Endothelial cell of umbilical vein (primary cell): ENCODE measurements at regions not wholly inside any gene's neighbourhood (a gene's known extent, or its start where the extent isn't known, plus 50 kb on each side); places are given as distances from the start of the nearest gene placed in this dataset.

Experiments used
- BruUV-seq: library from RNA; stranded (reverse); fragments of 400-500 nt; replicated peaks from 2 replicates; lab custom pipeline; 2021; lab: Mats Ljungman, UMichigan
- CTCF ChIA-PET: fragments of 300-600, 350-600 bp; sonication (Branson Sonifier 250); formaldehyde crosslinking; loops from one replicate; lab custom pipeline; 2021; ENCODE audit warnings: antibody characterized with exemption, inconsistent platforms; lab: Charles Lee
- POLR2A ChIA-PET: fragments of 300-600, 350-600 bp; sonication (Branson Sonifier 250); formaldehyde crosslinking; loops from one replicate; lab custom pipeline; 2021; ENCODE audit warnings: antibody characterized with exemption, inconsistent platforms; lab: Charles Lee
- DNase-seq: peaks from one replicate; pipeline ENCODE4 v3.0.0-alpha.2; 2011; ENCODE audit warnings: low read depth, low spot score
- FAIRE-seq: peaks from 2 replicates; lab custom pipeline; 2011; peaks lifted over from hg19 to GRCh38; lab: Jason Lieb, UNC
- H2AFZ ChIP-seq: 2 replicates; pipeline ENCODE4 v1.6.0; 2012; ENCODE audit warnings: low read depth, low read length, control low read depth, inconsistent platforms
- H3K27ac ChIP-seq: 2 replicates; pipeline ENCODE4 v1.5.1; 2011; ENCODE audit warnings: low read depth, mild to moderate bottlenecking, control low read depth, low read length, moderate library complexity; ENCODE audit not compliant: insufficient read depth
- H3K27me3 ChIP-seq, 2 experiments: 2 replicates each; pipeline versions ENCODE4 v1.6.0 to v1.6.1; 2011; ENCODE audit warnings: low read length in 2 of 2, mixed read lengths in 1 of 2; ENCODE audit not compliant: control insufficient read depth in 2 of 2, insufficient read depth in 2 of 2
- H3K36me3 ChIP-seq, 2 experiments: 2 replicates in 1 of 2; 3 replicates in 1 of 2; pipeline ENCODE4 v1.5.1; 2011; ENCODE audit warnings: low read length in 2 of 2, mild to moderate bottlenecking in 1 of 2, moderate library complexity in 1 of 2; ENCODE audit not compliant: control insufficient read depth in 2 of 2, insufficient read depth in 2 of 2; ENCODE audit errors: extremely low read depth in 1 of 2
- H3K4me1 ChIP-seq: 3 replicates; pipeline ENCODE4 v1.5.1; 2011; ENCODE audit warnings: mild to moderate bottlenecking, low read length; ENCODE audit not compliant: control insufficient read depth, insufficient read depth; ENCODE audit errors: extremely low read depth
- H3K4me2 ChIP-seq: 2 replicates; pipeline ENCODE4 v1.6.1; 2011; ENCODE audit warnings: low read length, control low read depth, mixed read lengths; ENCODE audit not compliant: insufficient read depth
- H3K4me3 ChIP-seq, 3 experiments: fragments of 200-600 bp in 1 of 3; sonication (generic), shearing (Covaris generic) in 1 of 3; replicated peaks in 1 of 3; 2 replicates each; pipeline ENCODE4 v1.5.1; 2011 to 2016; ENCODE audit warnings: control low read depth in 3 of 3, low read length in 3 of 3, mild to moderate bottlenecking in 2 of 3, inconsistent platforms in 1 of 3, low read depth in 1 of 3, moderate library complexity in 1 of 3; ENCODE audit not compliant: insufficient read depth in 1 of 3
- H3K79me2 ChIP-seq: 2 replicates; pipeline ENCODE4 v1.6.0; 2012; ENCODE audit warnings: low read length, inconsistent platforms; ENCODE audit not compliant: control insufficient read depth, insufficient read depth
- H3K9ac ChIP-seq: replicated peaks from 2 replicates; pipeline ENCODE3; 2011; ENCODE audit warnings: low read length, control low read depth; ENCODE audit not compliant: insufficient read depth; ENCODE audit errors: extremely low read depth
- H3K9me1 ChIP-seq: replicated peaks from 3 replicates; pipeline ENCODE4 v1.6.0; 2011; ENCODE audit warnings: mild to moderate bottlenecking, low read length; ENCODE audit not compliant: control insufficient read depth, insufficient read depth; ENCODE audit errors: extremely low read depth
- H3K9me3 ChIP-seq: replicated peaks from 2 replicates; pipeline ENCODE4 v1.5.1; 2012; ENCODE audit warnings: low read length, inconsistent platforms; ENCODE audit not compliant: control insufficient read depth, insufficient read depth
- H4K20me1 ChIP-seq: replicated peaks from 2 replicates; pipeline ENCODE3; 2011; ENCODE audit warnings: mild to moderate bottlenecking, low read length; ENCODE audit not compliant: control insufficient read depth, insufficient read depth; ENCODE audit errors: extremely low read depth
- GATA2 ChIP-seq: IDR thresholded peaks from 2 replicates; pipeline ENCODE4 v1.7.0; 2011; ENCODE audit warnings: low read depth, mild to moderate bottlenecking, moderate library complexity, mixed read lengths, low read length; ENCODE audit not compliant: insufficient read length, insufficient read depth
- JUN ChIP-seq: IDR thresholded peaks from 2 replicates; pipeline ENCODE4 v1.6.1; 2011; ENCODE audit warnings: borderline replicate concordance, low read depth; ENCODE audit not compliant: insufficient read length, insufficient read depth
- MYC ChIP-seq: IDR thresholded peaks from one replicate; pipeline ENCODE4 v1.6.1; 2011; ENCODE audit warnings: mild to moderate bottlenecking, low read depth, low read length
- POLR2A ChIP-seq: IDR thresholded peaks from 2 replicates; pipeline ENCODE4 v1.6.1; 2012; ENCODE audit warnings: low read depth, mild to moderate bottlenecking, control low read depth, low read length
- POLR2AphosphoS5 ChIP-seq: IDR thresholded peaks from 2 replicates; pipeline ENCODE4 v1.6.1; 2012; ENCODE audit warnings: low read depth, mild to moderate bottlenecking, control low read depth, low read length, moderate library complexity; ENCODE audit not compliant: insufficient read depth
- dilution Hi-C: fragments of 300-500 bp; cut with MboI; formaldehyde crosslinking; loops from one replicate; pipeline ENCODE4 v1.15.0; 2019; ENCODE audit warnings: low sequenced_read_pairs; ENCODE audit not compliant: extremely low pct_ligation_motif_present
- intact Hi-C: fragments of 100-400 bp; cut with micrococcal nuclease; formaldehyde crosslinking; loops from one replicate; pipeline ENCODE4 v1.10.0; 2022
- TF ChIP-seq, protein P1 (sequence below): IDR thresholded peaks from 2 replicates; pipeline ENCODE4 v1.6.1; 2011; ENCODE audit not compliant: insufficient read depth, insufficient read length

DNA sequence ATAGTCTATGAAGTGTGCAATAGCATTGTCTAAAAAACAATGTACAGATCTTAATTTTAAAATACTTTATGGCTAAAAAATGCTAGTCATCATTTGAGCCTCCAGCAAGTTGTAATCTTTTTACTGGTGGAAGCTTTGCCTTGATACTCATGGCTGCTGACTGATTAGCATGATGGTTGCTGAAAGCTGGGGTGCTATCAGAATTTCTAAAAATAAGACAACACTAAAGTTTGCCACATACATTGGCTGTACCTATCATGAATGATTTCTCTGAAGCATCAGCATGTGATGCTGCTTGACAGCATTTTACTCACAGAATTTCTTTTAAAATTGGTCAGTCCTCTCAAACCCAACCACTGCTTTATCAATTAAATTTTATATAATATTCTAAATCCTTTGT lies 101.5 kb upstream of the TMEM168 start:
- FAIRE-seq = no peak
- H3K27me3 ChIP-seq = no peaks in the 10 kb centered on the region
- DNase-seq = no peak
- intact Hi-C loops = no loop called here
- no peak overlapping the region for H3K9ac ChIP-seq
- no peaks in the 10 kb centered on the region for H4K20me1 ChIP-seq
- TF ChIP-seq JUN (no peak), GATA2 (no peak), POLR2A (no peak), POLR2AphosphoS5 (no peak)
- TF ChIP-seq, protein P1, sequence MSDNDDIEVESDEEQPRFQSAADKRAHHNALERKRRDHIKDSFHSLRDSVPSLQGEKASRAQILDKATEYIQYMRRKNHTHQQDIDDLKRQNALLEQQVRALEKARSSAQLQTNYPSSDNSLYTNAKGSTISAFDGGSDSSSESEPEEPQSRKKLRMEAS = no peak
- no peaks in the 10 kb centered on the region for H3K4me1 ChIP-seq
- POLR2A ChIA-PET = no interaction called here
- CTCF ChIA-PET = no interaction called here
- H3K9me3 ChIP-seq = no peaks in the 10 kb centered on the region
- no peak overlapping the region for H2AFZ ChIP-seq
- H3K27ac ChIP-seq = no peak overlapping the region
- BruUV-seq = no TSS peak
- no peak overlapping the region for H3K4me3 ChIP-seq
- no peaks in the 10 kb centered on the region for H3K36me3 ChIP-seq
- dilution Hi-C loops = no loop called here
- no peak overlapping the region for H3K4me2 ChIP-seq
- no peaks in the 10 kb centered on the region for H3K9me1 ChIP-seq
- H3K79me2 ChIP-seq = no peaks in the 10 kb centered on the region

DNA sequence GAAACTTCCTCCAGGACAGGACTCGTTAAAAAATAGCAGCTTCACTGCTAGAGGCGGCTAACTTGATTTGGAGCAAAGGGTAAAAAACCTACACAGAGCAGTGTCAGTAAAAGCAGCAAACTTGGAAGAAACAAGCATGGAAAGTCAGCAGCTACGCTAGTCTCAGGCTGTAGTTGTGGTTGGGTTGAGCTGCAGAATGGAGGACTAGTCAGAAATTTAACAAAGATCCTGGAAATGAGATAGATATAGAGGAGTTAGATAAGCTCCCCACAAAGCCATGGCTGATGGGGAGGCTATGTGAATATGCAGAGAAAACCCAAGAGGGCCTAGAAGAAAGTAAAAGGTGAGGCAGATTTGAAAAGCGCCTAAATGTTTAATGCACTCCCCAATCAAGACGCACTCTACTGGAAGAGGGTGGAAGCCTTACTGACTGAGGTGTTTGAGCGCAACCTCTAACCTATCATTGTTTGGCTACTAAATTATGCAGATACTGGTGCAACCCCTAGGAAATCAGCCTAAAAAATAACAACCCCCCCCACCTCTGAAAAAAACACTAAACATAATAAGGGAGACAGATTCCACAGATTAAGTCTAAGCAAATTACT lies 99.7 kb upstream of the TMEM168 start:
- intact Hi-C loops = no loop called here
- no peak overlapping the region for H3K4me3 ChIP-seq
- dilution Hi-C loops = no loop called here
- DNase-seq (no peak), FAIRE-seq (no peak)
- no peaks in the 10 kb centered on the region for H3K79me2 ChIP-seq
- H3K27ac ChIP-seq = no peak overlapping the region
- no peaks in the 10 kb centered on the region for H3K27me3 ChIP-seq
- TF ChIP-seq JUN (no peak), POLR2A (no peak), POLR2AphosphoS5 (no peak), MYC (no peak)
- TF ChIP-seq, protein P1 = no peak
- no TSS peak for BruUV-seq
- no peaks in the 10 kb centered on the region for H3K4me1 ChIP-seq
- H4K20me1 ChIP-seq = no peaks in the 10 kb centered on the region
- CTCF ChIA-PET = no interaction called here
- no peak overlapping the region for H3K9ac ChIP-seq
- H3K9me1 ChIP-seq = no peaks in the 10 kb centered on the region
- no peak overlapping the region for H2AFZ ChIP-seq
- no peaks in the 10 kb centered on the region for H3K36me3 ChIP-seq
- H3K4me2 ChIP-seq = no peak overlapping the region
- H3K9me3 ChIP-seq = no peaks in the 10 kb centered on the region
- POLR2A ChIA-PET = interaction anchor here (0.7 kb wide), 1 partner anchor 440 kb away, joined by 3 read pairs; the partner anchor contains the start of gene IFRD1
